ENCODE measurements at regions not wholly inside any gene's neighbourhood (a gene's known extent, or its start where the extent isn't known, plus 50 kb on each side); places are given as distances from the start of the nearest gene placed in this dataset.

GRCh38 chr7:115153769-115154477 is 232.0 kb downstream of the MDFIC start:
- TF ChIP-seq POLR2A (IDR thresholded peaks at IDR 0.05; ENCODE audit: low read length) (no peak), GATA1 (IDR thresholded peaks at IDR 0.05; ENCODE audit: low read depth, low read length) (no peak)

GRCh38 chr7:115153176-115153575 is 231.3 kb downstream of the MDFIC start:
- no peak for TF ChIP-seq GATA1 (IDR thresholded peaks at IDR 0.05; ENCODE audit: low read depth, low read length)
- TF ChIP-seq POLR2A (IDR thresholded peaks at IDR 0.05; ENCODE audit: low read length) = no peak
- no peak for DNase-seq

More at GRCh38 chr7:115153769-115154477, 232.0 kb downstream of the MDFIC start:
- DNase-seq = no peak

DNA sequence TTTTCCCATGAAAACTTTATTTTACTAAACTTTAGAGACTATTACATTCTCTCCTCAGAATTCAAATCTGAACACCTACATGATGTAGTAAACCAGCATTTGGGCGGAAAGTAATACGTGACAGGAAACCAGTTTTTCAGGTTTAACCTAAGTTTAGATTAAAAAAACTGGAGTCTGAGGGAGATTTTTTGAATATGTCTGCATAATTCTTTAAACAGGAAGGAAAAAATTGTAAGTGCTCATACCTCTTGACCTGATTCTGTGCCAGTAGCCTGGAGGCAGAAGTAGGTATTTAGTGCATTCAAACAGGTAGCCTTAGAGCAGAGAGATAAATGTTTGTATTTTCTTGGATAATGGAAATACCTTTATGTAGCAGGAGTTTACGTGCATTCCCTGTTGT is 224.3 kb downstream of the MDFIC start:
- no peak for DNase-seq
- TF ChIP-seq GATA1 (IDR thresholded peaks at IDR 0.05; ENCODE audit: low read depth, low read length) (no peak), POLR2A (IDR thresholded peaks at IDR 0.05; ENCODE audit: low read length) (no peak)

GRCh38 chr7:115145512-115145911 is 223.6 kb downstream of the MDFIC start:
- no peak for TF ChIP-seq GATA1 (IDR thresholded peaks at IDR 0.05; ENCODE audit: low read depth, low read length)
- no peak for TF ChIP-seq POLR2A (IDR thresholded peaks at IDR 0.05; ENCODE audit: low read length)

DNA sequence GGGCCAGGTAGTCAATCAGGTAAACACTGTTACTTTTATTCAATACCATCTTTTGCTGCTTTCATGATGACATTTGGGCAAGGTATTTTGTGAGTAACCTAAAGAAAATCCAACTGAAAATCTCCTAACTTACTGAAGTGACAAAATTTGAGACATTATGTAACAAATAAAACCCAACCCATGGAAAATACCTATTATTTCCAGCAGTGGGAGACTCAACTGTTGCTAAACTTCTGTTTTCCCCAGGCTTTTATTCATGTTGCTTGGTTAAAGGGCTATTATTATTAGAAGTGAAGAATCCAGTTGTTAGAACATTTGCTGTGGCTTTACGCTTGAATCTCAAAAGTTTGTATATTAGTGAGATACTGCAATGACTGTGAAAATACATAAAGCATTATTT is 215.9 kb downstream of the MDFIC start:
- DNase-seq = no peak
- no peak for TF ChIP-seq POLR2A (IDR thresholded peaks at IDR 0.05; ENCODE audit: low read length)
- no peak for TF ChIP-seq GATA1 (IDR thresholded peaks at IDR 0.05; ENCODE audit: low read depth, low read length)

More at GRCh38 chr7:115145512-115145911, 223.6 kb downstream of the MDFIC start:
- no peak for DNase-seq

DNA sequence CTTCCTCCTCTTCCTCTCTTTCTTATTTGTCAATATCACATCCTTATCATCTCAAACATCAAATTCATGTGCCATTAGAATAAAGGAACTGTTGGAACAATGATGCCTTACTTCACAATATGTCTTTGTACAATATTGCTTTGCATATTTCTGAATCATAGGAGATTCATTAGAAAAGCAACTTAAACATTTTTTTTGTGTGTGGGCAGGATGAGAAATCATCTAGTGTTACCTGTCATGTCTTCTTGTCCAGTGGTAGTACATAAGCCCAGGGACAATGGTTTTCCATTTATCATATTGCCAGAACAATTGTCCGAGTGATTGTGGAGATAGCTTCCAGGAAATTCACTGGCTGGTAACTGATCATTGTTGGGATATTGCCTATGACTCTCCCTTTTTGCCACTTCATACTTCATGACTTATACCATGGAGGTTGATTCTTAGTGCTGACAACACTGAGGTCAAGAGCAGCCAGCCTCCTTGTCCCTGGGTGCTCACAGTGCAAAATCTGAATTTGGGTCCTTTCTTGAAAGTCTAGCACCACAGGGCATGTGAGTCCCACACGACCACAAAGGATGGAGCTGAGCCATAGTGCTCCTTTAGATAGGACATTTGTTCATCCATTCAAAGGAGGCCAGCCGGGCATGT is 215.0 kb downstream of the MDFIC start:
- DNase-seq = no peak
- TF ChIP-seq POLR2A (IDR thresholded peaks at IDR 0.05; ENCODE audit: low read length) = no peak
- no peak for TF ChIP-seq GATA1 (IDR thresholded peaks at IDR 0.05; ENCODE audit: low read depth, low read length)

DNA sequence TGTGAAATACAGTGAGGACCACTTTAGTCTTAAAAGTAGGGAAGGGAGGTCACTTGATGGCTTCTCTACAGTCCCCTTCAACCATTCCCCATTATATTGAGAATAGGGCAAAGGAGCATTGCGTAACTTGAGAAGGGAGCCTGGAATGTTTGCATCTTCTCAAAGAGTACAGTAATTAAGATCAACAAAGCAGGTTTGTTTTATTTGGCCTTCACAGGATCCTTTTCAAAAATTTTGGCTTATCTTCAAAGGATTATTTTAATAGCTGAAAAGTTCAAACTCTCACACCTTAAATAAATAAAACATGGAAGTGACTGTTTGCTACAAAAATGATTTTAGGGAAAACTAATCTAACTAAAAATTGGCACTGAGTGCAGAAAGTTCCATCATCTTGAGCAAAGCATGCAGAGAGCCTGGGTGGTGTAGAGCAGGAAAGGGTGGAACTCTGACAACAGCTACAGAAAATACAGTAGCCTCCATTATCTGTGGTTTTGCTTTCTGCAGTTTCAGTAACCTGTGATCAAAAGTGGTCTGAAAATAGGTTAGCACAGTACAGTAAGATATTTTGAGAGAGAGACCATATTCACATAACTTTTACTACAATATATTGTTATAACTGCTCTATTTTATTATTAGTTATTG is 214.0 kb downstream of the MDFIC start:
- DNase-seq = no peak
- no peak for TF ChIP-seq POLR2A (IDR thresholded peaks at IDR 0.05; ENCODE audit: low read length)
- TF ChIP-seq GATA1 (IDR thresholded peaks at IDR 0.05; ENCODE audit: low read depth, low read length) = no peak

- DNase-seq = no peak
- no peak for TF ChIP-seq GATA1 (IDR thresholded peaks at IDR 0.05; ENCODE audit: low read depth, low read length)
- TF ChIP-seq POLR2A (IDR thresholded peaks at IDR 0.05; ENCODE audit: low read length) = no peak
Measured at GRCh38 chr7:115135146-115135545, 213.3 kb downstream of the MDFIC start.

- TF ChIP-seq GATA1 (IDR thresholded peaks at IDR 0.05; ENCODE audit: low read depth, low read length) (no peak), POLR2A (IDR thresholded peaks at IDR 0.05; ENCODE audit: low read length) (no peak)
- DNase-seq = no peak
Measured at GRCh38 chr7:115133248-115133647, 211.4 kb downstream of the MDFIC start.

DNA sequence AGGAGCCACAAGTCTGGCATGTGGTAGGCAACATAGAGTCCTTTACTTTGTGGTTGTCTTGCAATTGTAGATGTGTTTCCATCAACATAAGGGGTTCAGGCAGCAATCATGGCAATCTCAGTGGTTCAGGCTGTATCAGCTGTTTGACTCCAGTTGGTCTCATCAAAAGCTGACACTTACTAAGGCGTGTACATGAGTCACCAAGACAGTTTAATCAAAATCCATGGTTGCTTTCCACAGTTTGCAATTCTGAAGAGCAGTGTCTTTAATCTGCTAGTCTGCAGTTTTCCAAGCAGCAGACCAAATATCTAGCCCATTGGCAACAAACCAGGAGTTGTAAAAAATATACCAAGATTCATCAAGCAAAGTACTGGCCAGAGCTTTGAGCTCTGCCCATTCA is 210.2 kb downstream of the MDFIC start:
- no peak for DNase-seq
- TF ChIP-seq GATA1 (IDR thresholded peaks at IDR 0.05; ENCODE audit: low read depth, low read length) (no peak), POLR2A (IDR thresholded peaks at IDR 0.05; ENCODE audit: low read length) (no peak)

DNA sequence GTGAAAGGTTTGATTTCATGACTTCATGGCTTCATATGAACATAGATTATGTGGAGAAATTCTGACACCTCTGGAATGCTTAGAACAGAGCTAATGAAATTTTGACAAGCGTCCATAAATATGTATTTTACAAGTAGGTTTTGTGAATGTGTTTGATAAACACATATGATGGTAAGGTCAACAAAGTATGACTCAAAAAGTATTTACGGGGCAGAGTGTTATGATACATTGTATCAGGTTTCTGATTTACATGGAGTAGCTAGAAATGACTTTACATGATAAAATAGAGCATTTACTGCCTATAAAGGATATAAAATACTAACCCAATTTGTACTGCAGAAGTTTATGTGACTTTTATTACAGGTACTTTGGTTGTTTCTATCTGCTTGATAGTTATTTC is 206.3 kb downstream of the MDFIC start:
- TF ChIP-seq POLR2A (IDR thresholded peaks at IDR 0.05; ENCODE audit: low read length) (no peak), GATA1 (IDR thresholded peaks at IDR 0.05; ENCODE audit: low read depth, low read length) (no peak)

DNA sequence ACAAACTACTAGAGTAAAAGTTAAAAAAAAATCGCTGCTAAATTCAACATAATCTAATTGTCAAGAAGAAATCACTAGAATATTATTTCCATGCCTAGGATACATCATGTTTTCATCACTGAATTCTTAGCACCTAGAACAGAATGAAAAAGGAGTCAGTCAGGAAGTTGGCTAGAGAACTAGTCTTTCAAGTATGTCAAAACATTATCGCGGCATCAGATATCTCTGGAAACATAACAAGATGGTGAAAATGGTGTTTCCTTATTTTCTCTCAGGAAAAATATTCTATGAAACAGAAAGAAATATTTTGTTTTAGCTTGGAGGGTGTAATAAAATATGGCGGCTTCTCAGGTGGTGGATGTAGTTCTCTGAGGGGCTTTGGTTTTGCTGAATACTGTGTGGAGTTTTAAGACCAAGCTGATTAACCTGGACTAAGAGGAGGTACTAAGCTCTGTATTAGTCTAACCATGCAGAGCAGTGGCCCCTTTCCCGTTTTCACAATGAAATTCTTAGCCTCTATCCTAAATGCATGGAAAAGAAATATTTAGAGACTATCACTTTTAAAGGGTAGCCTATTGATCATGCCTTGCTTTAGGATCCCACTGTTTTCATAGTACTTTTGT is 205.6 kb downstream of the MDFIC start:
- DNase-seq = no peak
- TF ChIP-seq GATA1 (IDR thresholded peaks at IDR 0.05; ENCODE audit: low read depth, low read length) (no peak), POLR2A (IDR thresholded peaks at IDR 0.05; ENCODE audit: low read length) (no peak)

More for the DNA sequence above, 206.3 kb downstream of the MDFIC start:
- DNase-seq = no peak

DNA sequence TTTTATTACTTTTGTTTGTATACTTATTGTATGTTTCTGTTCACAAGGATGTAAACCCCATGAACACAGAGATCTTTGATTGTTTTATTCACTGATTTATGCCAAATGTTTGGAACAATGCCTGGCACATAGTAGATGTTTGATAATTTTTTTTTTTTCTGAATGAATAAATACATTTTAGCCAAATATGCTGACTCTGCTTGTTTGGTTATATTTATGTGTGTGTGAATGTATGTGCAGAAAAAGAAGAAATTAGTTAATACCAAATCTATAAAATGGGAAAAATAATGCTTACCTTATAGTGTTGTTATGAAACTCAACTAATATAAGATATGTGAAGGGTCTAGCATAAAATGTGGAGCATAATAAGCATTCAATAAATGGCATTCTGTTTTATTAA is 203.9 kb downstream of the MDFIC start:
- no peak for TF ChIP-seq GATA1 (IDR thresholded peaks at IDR 0.05; ENCODE audit: low read depth, low read length)
- TF ChIP-seq POLR2A (IDR thresholded peaks at IDR 0.05; ENCODE audit: low read length) = no peak

DNA sequence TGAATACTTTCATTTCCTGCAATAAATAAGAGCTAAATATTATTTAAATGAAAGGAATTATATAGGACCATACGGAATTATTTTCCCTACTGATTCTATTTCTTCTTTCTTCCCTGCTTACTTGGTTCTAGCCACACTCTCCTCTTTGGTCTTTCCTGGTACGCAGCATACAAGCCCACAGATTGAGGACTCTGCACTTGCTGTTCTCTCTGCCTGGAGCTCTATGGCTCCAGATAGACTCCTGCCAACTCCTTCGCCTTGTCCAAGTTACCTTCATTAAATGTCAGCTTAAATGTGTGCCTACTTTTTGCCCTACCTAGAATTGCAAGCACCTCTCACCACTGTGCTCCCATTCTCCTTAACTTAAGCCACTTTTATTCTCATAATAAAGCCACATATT is 203.4 kb downstream of the MDFIC start:
- no peak for DNase-seq
- TF ChIP-seq GATA1 (IDR thresholded peaks at IDR 0.05; ENCODE audit: low read depth, low read length) = no peak
- TF ChIP-seq POLR2A (IDR thresholded peaks at IDR 0.05; ENCODE audit: low read length) = no peak

More for the DNA sequence above, 203.9 kb downstream of the MDFIC start:
- DNase-seq = no peak

Data from erythroblast (primary cell).